Mucosa of descending colon (tissue), 3 donors: ENCODE measurements at regions not wholly inside any gene's neighbourhood (a gene's known extent, or its start where the extent isn't known, plus 50 kb on each side); places are given as distances from the start of the nearest gene placed in this dataset.

Experiments used
- ATAC-seq: fragments of 200-7000 bp; cut with Tn5 transposase; one replicate; pipeline ENCODE4 v1.9.1; 2020; ENCODE audit warnings: mild to moderate bottlenecking, moderate library complexity
- DNase-seq, 3 donors: peaks; one replicate each; pipeline ENCODE4 v3.0.0-alpha.2; 2020
- H3K36me3 ChIP-seq: fragments of 200-600 bp; one replicate; pipeline ENCODE4 v1.8.0; 2021; ENCODE audit warnings: low read depth, mild to moderate bottlenecking
- H3K4me1 ChIP-seq: fragments of 200-600 bp; one replicate; pipeline ENCODE4 v1.8.0; 2021; ENCODE audit warnings: low read depth, mild to moderate bottlenecking
- H3K4me3 ChIP-seq: fragments of 200-600 bp; one replicate; pipeline ENCODE4 v1.8.0; 2021; ENCODE audit warnings: mild to moderate bottlenecking
- H3K9me3 ChIP-seq: fragments of 200-600 bp; one replicate; pipeline ENCODE4 v1.8.0; 2021; ENCODE audit warnings: mild to moderate bottlenecking
- intact Hi-C, 2 donors: fragments of 100-400 bp; cut with DNase I in 1 of 2; cut with micrococcal nuclease in 1 of 2; formaldehyde crosslinking; loops; one replicate each; pipeline versions ENCODE4 v1.11.0 to v1.11.1; 2022; cut with DNase I, micrococcal nuclease
- TF ChIP-seq, protein P1 (sequence below): fragments of 200-600 bp; IDR thresholded peaks from one replicate; pipeline ENCODE4 v1.8.0; 2022; ENCODE audit warnings: antibody characterized with exemption, mild to moderate bottlenecking
- donor health status: DM: no; HTN: no; CAD: no; lungs with moderate emphysema.
- donor health status: DM: no; HTN: no; CAD: no.
- donor health status: DM: no; HTN: yes; CAD: no.

DNA sequence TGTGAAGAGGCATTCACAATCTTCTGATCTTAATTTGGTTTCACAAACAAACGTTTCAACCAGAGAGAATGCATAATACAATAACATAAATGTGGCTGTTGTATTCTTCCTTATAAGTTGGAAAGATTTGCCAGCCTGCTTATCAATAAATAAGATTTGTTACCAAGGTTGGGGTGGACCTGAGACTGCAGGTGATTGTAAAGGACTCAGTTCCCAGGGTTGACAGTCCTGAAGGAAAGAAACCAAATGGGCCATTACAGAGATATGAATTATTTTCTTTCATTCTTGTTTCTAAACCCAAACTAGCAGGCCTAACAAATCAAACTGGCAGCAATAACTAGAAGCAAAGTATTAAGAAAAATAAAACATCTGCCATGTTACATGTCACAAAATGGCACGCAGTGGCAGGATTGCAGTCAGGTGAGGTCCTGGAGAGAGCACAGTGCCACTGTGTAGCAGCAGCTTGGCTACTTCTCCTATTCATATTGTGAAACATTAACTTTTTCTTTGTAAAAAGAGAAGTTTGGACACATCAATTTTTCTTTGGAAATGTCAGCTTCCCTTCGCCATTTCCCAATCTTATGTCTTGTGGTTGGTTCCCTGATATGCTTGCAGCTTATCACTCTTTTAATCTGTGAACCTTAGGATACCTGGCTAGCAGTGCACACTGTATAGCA is 133.8 kb upstream of the EMCN start:
- TF ChIP-seq, protein P1, sequence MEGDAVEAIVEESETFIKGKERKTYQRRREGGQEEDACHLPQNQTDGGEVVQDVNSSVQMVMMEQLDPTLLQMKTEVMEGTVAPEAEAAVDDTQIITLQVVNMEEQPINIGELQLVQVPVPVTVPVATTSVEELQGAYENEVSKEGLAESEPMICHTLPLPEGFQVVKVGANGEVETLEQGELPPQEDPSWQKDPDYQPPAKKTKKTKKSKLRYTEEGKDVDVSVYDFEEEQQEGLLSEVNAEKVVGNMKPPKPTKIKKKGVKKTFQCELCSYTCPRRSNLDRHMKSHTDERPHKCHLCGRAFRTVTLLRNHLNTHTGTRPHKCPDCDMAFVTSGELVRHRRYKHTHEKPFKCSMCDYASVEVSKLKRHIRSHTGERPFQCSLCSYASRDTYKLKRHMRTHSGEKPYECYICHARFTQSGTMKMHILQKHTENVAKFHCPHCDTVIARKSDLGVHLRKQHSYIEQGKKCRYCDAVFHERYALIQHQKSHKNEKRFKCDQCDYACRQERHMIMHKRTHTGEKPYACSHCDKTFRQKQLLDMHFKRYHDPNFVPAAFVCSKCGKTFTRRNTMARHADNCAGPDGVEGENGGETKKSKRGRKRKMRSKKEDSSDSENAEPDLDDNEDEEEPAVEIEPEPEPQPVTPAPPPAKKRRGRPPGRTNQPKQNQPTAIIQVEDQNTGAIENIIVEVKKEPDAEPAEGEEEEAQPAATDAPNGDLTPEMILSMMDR: no peak
- Histone ChIP-seq H3K36me3 (no peaks in the 10 kb centered on the region), H3K4me3 (no peak overlapping the region), H3K9me3 (no peaks in the 10 kb centered on the region), H3K4me1 (no peaks in the 10 kb centered on the region)
- intact Hi-C loops: no loop called here
- DNase-seq (no peak), ATAC-seq (no peak)

DNA sequence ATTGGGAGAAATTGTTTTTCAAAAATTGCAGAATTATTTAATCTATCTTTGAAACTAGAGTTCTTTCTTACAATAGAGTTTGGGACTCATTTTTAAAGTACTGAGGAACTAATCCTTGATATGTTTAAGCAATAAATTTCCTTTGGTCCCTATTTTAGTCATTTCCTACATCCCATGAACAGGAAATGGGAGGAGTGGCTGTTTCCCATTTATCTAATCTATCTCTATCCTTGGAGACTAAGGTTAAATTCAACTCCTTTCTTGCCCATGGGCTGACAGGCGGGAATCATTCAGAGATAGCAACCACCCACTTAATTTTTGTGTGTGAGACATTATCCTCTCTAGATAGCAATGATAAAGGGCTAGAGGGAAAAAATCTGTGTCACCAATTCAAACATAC is 131.6 kb upstream of the EMCN start:
- ATAC-seq (no peak), DNase-seq (no peak)
- Histone ChIP-seq H3K36me3 (no peaks in the 10 kb centered on the region), H3K4me3 (no peak overlapping the region), H3K9me3 (no peaks in the 10 kb centered on the region), H3K4me1 (no peaks in the 10 kb centered on the region)
- intact Hi-C loops: no loop called here
- TF ChIP-seq, protein P1: no peak

DNA sequence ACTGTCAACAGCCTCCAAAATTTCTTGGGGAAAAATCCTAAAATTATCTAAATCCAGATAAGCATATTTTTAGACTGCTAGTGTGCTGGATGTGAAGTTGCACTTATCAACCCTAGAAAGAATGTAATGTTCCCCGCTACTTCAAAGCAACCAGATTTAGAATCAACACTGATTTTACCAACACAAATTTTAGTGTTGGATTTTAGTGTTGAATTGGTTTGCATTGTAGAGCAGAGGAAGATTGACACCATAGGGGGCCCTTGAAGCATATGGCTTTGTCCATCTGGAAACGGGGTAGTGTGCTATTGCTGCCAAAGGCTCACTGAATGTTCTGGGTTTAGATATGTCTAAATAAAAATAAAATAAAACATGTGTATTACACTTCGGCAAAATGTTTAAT is 126.3 kb upstream of the EMCN start:
- no peaks in the 10 kb centered on the region for H3K36me3 ChIP-seq
- ATAC-seq: no peak

DNA sequence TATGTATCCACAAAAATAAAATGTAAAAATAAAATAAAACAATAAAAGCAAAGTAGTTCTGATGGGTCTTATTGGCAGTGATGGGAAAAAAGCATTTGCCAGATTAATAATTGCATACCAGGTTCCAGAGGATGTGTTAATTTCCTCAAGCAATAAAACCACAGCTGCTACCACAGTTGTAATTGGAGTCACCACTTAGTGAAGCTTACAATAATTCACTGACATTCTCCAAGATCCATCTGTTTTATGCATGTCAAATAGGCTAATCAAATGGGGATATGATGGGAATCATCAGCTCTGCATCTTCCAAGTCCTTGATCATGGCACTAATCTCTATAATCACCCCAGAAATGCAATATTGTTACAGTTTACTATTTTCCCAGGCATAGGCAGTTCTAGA is 123.5 kb upstream of the EMCN start:
- intact Hi-C loops: no loop called here
- no peak for DNase-seq
- ATAC-seq: no peak
- Histone ChIP-seq H3K4me1 (no peaks in the 10 kb centered on the region), H3K9me3 (no peaks in the 10 kb centered on the region), H3K4me3 (no peak overlapping the region), H3K36me3 (no peaks in the 10 kb centered on the region)
- TF ChIP-seq, protein P1: no peak

More for the DNA sequence above, 126.3 kb upstream of the EMCN start:
- TF ChIP-seq, protein P1: no peak
- intact Hi-C loops: no loop called here
- no peak for DNase-seq
- no peaks in the 10 kb centered on the region for H3K9me3 ChIP-seq
- no peak overlapping the region for H3K4me3 ChIP-seq
- H3K4me1 ChIP-seq: no peaks in the 10 kb centered on the region

DNA sequence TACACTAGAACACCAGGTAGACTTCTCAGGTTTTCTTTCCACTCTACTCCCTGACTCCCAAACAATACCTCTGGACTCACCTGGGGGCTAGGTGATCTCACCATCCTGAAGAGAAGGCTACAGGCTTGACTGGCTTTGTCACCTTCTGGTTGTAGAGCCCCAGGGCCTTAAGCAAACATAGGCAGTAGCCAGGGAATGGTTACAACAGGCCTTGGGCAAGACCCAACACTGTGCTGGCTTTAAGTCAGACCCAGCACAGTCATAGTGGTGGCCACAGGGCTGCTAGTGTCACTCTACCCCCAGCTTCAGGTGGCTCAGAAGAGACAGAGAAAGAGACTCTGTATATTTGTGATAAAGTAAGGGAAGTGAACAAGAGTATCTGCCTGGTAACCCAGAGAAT is 118.1 kb upstream of the EMCN start:
- intact Hi-C loops: no loop called here
- Histone ChIP-seq H3K36me3 (no peaks in the 10 kb centered on the region), H3K4me3 (no peak overlapping the region), H3K9me3 (no peaks in the 10 kb centered on the region), H3K4me1 (no peaks in the 10 kb centered on the region)
- ATAC-seq (no peak), DNase-seq (no peak)
- TF ChIP-seq, protein P1: no peak

DNA sequence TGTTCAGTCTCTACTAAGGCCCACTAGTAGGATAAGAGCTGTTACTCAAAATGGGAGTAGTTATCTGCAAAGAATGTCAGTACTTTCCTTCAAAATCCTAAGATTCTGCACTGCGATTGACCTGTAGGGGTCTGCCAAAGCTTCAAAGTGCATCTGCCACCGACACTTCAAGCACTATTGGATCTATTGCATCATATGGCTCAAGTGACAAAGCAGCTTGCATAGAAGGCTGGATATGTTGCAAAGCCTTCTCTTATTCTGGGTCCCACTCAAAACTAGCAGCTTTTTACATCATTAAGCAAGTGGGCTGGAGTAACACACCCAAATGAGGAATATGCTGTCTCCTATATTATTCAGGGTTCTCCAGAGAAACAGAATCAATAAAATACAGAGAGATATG is 115.4 kb upstream of the EMCN start:
- TF ChIP-seq, protein P1: no peak
- intact Hi-C loops: no loop called here
- H3K9me3 ChIP-seq: no peaks in the 10 kb centered on the region
- DNase-seq (no peak), ATAC-seq (no peak)
- no peaks in the 10 kb centered on the region for H3K4me1 ChIP-seq
- H3K4me3 ChIP-seq: no peak overlapping the region
- no peaks in the 10 kb centered on the region for H3K36me3 ChIP-seq
